Myocyte (in vitro differentiated cells): ENCODE measurements at regions not wholly inside any gene's neighbourhood (a gene's known extent, or its start where the extent isn't known, plus 50 kb on each side); places are given as distances from the start of the nearest gene placed in this dataset.
A peak's percentile ranks its signal among the peaks of the same experiment; 100 is the strongest.
"Not testable (repeated sequence)": the region's sequence is repeated elsewhere in the genome, so short reads cannot be mapped to it uniquely, and the experiment has no call there.

ENCODE experiments used
- DNase-seq: peaks from one replicate; pipeline ENCODE4 v3.0.0-alpha.2; 2012; ENCODE audit warnings: low read depth

- no peak for DNase-seq
These were observed 168.8 kb downstream of the HDGFL1 start for GRCh38 chr6:22738194-22738593.

- no peak for DNase-seq
These were observed 178.2 kb downstream of the HDGFL1 start for GRCh38 chr6:22747571-22747970.

GRCh38 chr6:22748681-22749080 is 179.3 kb downstream of the HDGFL1 start:
- DNase-seq: no peak

GRCh38 chr6:22749696-22750095 is 180.3 kb downstream of the HDGFL1 start:
- DNase-seq: no peak

DNA sequence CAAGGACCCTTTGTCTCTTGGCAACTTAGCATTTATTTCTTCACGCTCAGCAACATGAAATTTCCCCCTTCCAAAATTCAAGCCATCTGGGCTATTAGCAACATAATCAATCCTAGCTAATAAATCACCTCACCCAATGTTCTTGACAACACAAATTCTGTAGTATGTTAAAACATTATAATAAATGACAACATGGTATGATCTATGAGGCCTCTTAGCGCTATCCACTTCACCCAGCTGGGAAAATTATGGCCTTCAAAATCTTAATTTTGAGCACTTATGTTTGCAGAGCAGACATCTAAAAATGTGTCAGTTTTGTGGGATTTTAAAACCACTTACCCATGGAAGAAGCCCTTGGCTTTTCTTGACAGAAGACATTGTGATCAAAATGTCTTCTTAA is 181.9 kb downstream of the HDGFL1 start:
- no peak for DNase-seq

GRCh38 chr6:22752522-22752921 is 183.2 kb downstream of the HDGFL1 start:
- DNase-seq: no peak

DNA sequence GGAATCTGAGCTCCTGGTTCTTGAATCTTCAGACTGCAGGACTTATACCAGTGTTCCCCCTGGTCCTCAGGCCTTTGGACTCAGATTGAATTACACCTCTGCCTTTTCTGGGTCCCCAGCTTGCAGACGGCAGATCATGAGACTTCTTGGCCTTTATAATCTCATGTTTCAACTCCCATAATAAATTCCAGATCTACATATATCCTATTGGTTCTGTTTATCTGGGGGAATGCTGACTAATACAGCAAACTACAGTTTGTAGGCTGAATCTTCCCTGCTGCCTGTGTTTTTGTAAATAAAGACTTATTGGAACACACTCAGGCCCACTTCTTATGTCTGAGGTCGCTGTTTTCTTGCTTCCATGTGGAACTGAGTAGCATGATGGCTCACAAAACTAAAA is 184.7 kb downstream of the HDGFL1 start:
- DNase-seq: no peak

DNA sequence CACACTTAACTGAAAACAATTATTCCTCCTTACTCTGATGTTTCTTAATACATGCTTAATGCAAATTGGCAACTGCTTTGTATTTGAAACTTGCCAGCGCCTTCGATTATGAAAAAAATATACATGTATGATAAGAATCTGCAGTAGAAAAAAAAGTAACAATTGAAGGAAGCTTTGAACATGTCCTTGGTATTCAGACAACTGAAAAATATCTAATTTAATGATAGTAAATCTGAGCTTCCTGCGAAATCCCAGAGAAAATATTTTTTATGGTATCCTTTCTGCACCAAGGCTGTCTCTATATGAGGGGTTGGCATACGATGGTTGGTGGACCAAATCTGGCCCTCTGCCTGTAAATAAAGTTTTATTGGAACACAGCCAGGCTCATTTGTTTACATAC is 186.2 kb downstream of the HDGFL1 start:
- DNase-seq: no peak

DNA sequence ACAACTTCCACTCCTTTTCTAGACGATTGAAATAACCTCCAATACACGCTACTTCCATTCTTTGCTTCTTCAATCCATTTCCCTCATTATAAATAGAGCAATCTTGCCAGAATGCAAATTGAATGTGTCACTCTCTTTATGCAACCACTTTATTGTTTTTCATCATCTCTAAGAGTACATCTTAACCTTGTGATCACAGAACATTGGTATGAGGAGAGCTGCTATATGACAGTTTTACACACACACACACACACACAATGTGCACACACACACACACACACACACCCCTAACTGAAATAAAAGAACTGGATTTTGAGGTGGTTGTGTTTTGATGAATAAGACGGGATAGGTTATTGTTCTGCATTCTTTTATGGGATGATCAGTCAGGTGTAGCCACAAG is 187.0 kb downstream of the HDGFL1 start:
- no peak for DNase-seq

DNA sequence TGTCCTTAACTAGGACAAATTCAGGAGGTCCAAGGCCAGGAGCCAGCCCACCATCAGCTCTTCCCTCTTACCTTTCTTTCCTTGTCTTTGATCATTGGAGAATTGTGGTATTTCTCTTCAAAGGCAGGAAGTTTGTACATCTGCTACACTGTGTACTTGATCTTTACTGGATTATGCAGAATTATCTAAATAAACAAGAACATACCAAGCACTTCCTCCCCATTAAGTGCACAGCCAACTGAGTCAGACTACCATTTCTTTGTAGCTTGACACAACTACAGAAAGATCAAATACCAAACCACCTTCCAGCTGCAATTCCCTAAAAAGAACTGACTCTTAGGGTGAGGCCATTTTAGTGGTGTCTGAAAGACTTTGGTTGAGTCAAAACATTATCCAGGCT is 195.1 kb downstream of the HDGFL1 start:
- DNase-seq: peak; percentile 33

DNA sequence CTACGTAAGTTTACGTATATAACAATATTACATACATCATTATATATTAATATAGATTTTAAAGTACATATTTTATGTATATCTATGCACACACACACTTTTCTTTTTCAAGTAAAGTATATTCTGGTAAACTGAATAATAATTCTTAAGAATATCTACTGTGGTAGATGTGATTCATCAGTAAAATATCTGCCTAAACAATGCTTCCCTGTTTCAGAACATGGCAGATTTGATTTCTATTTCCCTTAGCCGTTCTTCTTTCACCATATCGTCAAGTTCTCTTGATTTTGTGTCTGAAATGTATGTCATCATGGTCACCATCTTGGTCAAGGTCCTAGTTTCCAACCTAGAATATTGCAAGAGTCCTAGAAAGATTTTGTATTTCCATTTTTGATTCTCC is 195.6 kb downstream of the HDGFL1 start:
- peak; percentile 10 for DNase-seq

GRCh38 chr6:22766979-22767378 is 197.6 kb downstream of the HDGFL1 start:
- no peak for DNase-seq

- DNase-seq: no peak
These were observed 200.7 kb downstream of the HDGFL1 start for GRCh38 chr6:22770054-22770453.

DNA sequence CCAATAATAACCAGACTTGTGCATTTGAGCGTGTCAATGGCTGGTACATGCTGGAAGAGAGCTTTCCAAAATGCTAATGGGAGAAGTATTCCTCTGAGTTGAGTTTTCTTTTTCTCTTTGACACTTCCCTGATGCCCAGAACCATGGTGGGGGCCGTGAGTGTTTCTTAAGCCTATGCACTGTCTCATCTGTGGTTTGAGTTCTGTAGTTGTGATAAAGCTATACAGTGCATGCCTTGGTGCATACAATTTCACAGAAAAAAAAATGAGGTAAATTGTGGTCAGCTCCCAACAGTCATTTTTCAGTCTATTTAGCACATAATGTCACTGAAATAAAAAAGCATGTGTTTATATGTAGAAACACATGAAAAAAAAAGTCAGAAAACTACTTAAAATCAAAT is 204.8 kb downstream of the HDGFL1 start:
- no peak for DNase-seq

- DNase-seq: not testable (repeated sequence)
These were observed 209.1 kb downstream of the HDGFL1 start for GRCh38 chr6:22778438-22778837.

- no peak for DNase-seq
These were observed 209.7 kb downstream of the HDGFL1 start for GRCh38 chr6:22779062-22779461.

GRCh38 chr6:22783931-22784330 is 214.6 kb downstream of the HDGFL1 start:
- peak; percentile 19 for DNase-seq

DNA sequence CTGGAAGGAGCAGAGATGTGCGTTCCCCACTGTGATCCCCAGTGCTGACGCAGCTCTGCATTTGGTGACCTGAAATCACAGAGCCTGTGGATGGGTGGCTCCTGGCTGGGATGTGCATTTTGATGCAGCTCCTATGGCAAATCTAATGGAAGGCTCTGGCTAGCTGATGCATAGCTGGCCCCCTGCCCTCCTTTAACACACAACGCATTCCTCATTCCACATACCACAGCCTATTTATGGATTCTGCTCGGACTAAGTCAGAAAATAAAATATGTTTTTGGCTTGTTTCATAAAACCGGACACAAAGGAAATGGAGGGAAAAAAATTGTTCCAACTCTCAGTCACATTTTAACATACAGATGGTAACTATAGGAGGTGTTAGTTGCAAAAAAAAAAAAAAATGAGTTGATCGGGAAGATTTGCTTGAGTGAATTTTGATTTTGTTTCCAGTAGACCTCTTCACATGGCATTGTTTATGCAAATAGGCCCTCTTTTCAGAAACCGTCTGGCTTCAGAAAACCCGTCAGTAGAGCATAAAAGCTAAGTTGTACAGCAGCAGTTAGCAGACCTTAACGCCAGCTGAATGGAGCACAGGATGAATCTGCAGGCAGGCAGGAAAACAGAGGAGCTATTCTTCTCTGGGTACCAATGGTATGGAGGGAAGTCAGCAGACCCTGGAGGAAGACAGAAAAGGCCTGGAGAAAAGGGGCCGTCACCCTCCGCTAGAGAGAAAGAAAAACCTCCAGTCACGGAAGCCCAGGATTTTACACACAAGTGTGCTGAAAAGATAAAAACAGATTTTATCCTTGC is 215.4 kb downstream of the HDGFL1 start:
- no peak for DNase-seq

GRCh38 chr6:22788038-22788437 is 218.7 kb downstream of the HDGFL1 start:
- no peak for DNase-seq

- no peak for DNase-seq
These were observed 219.9 kb downstream of the HDGFL1 start for GRCh38 chr6:22789315-22789714.

- DNase-seq: no peak
These were observed 225.5 kb downstream of the HDGFL1 start for GRCh38 chr6:22794844-22795243.

DNA sequence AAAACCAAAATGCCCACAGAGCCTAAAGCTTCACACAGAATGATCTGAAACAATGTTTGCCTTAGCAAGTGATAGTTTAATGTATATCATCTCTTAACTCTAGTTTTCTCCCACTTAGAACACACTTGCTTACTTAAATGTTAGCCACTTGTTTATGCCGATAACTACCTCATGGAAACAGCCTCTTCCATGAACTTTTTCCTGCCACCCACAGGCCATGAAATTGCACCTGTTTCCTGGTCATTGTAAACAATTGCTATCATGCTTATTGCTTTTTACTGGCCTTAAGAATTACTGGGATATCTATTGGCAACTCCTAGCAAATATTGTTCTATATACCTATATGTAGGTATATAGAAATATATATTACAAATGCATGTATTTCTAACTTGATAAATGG is 231.1 kb downstream of the HDGFL1 start:
- no peak for DNase-seq

DNA sequence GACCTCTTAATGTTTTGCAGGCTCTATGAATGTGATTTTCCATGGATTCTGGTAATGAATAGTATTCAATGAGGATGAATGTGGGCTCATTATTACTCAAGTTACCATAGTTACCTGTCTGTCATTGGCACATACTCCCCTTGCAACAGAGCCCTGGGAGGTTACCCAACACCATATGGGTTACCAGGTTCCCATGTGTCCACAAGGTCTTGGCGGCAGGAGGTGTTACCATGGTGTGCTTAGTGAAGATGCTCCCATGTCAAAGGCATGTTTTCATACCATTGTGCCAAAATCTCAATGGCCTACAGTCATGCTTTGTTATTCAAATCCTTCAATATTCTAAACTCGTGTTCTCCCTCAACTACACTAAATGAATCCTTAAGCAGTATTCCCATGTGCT is 232.5 kb downstream of the HDGFL1 start:
- no peak for DNase-seq
